ENCODE measurements at regions not wholly inside any gene's neighbourhood (a gene's known extent, or its start where the extent isn't known, plus 50 kb on each side); places are given as distances from the start of the nearest gene placed in this dataset.

DNA sequence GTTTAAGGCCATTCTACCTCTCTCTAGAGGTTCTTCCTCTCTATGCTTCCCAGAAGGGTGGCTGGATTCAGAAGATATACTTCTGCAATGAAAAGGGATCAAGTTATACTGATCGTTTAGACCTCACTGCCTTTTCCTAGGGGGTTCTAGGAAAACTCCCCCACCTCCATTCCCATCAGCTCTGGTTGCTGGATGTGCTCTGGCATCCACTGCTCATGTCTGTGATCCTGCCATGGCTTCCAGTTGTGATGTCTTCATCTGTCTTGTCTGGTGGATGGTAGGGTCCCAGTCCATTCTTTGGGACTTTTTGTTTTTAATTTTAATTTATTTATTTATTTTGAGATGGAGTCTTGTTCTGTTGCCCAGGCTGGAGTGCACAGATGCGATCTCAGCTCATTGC lies 118.4 kb downstream of the BTBD3 start:
- no peaks in the 10 kb centered on the region for H3K4me1 ChIP-seq (ENCODE audit: control insufficient read depth, extremely low read depth, insufficient read depth, low read length)
- no peaks in the 10 kb centered on the region for H3K79me2 ChIP-seq (ENCODE audit: control insufficient read depth, insufficient read depth, low read length)
- no peak for TF ChIP-seq EZH2 (IDR thresholded peaks at IDR 0.05; ENCODE audit: low read length, missing control alignments)
- TF ChIP-seq, protein P1, sequence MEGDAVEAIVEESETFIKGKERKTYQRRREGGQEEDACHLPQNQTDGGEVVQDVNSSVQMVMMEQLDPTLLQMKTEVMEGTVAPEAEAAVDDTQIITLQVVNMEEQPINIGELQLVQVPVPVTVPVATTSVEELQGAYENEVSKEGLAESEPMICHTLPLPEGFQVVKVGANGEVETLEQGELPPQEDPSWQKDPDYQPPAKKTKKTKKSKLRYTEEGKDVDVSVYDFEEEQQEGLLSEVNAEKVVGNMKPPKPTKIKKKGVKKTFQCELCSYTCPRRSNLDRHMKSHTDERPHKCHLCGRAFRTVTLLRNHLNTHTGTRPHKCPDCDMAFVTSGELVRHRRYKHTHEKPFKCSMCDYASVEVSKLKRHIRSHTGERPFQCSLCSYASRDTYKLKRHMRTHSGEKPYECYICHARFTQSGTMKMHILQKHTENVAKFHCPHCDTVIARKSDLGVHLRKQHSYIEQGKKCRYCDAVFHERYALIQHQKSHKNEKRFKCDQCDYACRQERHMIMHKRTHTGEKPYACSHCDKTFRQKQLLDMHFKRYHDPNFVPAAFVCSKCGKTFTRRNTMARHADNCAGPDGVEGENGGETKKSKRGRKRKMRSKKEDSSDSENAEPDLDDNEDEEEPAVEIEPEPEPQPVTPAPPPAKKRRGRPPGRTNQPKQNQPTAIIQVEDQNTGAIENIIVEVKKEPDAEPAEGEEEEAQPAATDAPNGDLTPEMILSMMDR (conservative IDR thresholded peaks at IDR 0.05 in 1 of 2, IDR thresholded peaks at IDR 0.05 in 1 of 2; ENCODE audit: low read depth in 1 of 2, low read length in 2 of 2): no peak
- DNase-seq (ENCODE audit: low read depth in 2 of 2): no peak
- H2AFZ ChIP-seq (ENCODE audit: low read length): no peak overlapping the region
- H3K27me3 ChIP-seq (ENCODE audit: control insufficient read depth, insufficient read depth, low read length): peaks cover 2% of the 10 kb centered on the region
- no peak overlapping the region for H3K27ac ChIP-seq (ENCODE audit: insufficient read depth, low read length)
- no peaks in the 10 kb centered on the region for H3K36me3 ChIP-seq (ENCODE audit: control insufficient read depth, insufficient read depth, low read length)
- H4K20me1 ChIP-seq (ENCODE audit: control insufficient read depth, extremely low read depth, insufficient read depth, low read length): no peaks in the 10 kb centered on the region
- no peaks in the 10 kb centered on the region for H3K9me3 ChIP-seq (ENCODE audit: control insufficient read depth, insufficient read depth, low read depth, low read length)
- no peak overlapping the region for H3K4me2 ChIP-seq (ENCODE audit: extremely low read depth, insufficient read depth, low read length)
- H3K4me3 ChIP-seq (replicated peaks in 1 of 4; ENCODE audit: control extremely low read depth in 1 of 4, insufficient read depth in 1 of 4, low read depth in 3 of 4, low read length in 4 of 4): no peak overlapping the region
- no peak overlapping the region for H3K9ac ChIP-seq (ENCODE audit: insufficient read depth, low read length)

DNA sequence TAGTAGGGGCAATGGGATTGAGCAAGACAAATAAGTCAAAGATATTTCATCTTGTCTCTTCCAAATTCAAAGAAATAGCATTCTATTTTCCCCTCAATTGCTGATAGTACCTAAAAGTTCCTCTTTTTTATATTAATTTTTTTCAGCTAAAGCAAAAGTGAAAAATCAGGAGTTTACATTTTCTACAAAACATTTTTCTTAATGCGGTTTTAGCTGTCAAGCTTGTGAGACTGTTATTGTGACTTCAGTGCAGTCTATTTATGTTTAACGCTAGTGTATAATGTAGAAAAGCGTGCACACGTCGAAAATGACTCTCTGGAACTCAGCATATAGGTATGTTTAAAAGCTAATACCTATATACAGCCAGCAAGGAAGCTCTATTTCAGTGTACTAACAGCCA lies 119.8 kb downstream of the BTBD3 start:
- TF ChIP-seq, protein P1 (conservative IDR thresholded peaks at IDR 0.05 in 1 of 2, IDR thresholded peaks at IDR 0.05 in 1 of 2; ENCODE audit: low read depth in 1 of 2, low read length in 2 of 2): no peak
- TF ChIP-seq EZH2 (IDR thresholded peaks at IDR 0.05; ENCODE audit: low read length, missing control alignments): no peak
- no peaks in the 10 kb centered on the region for H4K20me1 ChIP-seq (ENCODE audit: control insufficient read depth, extremely low read depth, insufficient read depth, low read length)
- H3K4me2 ChIP-seq (ENCODE audit: extremely low read depth, insufficient read depth, low read length): no peak overlapping the region
- H3K9ac ChIP-seq (ENCODE audit: insufficient read depth, low read length): no peak overlapping the region
- H3K4me3 ChIP-seq (replicated peaks in 1 of 4; ENCODE audit: control extremely low read depth in 1 of 4, insufficient read depth in 1 of 4, low read depth in 3 of 4, low read length in 4 of 4): no peak overlapping the region
- no peak overlapping the region for H3K27ac ChIP-seq (ENCODE audit: insufficient read depth, low read length)
- no peak for DNase-seq (ENCODE audit: low read depth in 2 of 2)
- no peaks in the 10 kb centered on the region for H3K79me2 ChIP-seq (ENCODE audit: control insufficient read depth, insufficient read depth, low read length)
- no peaks in the 10 kb centered on the region for H3K9me3 ChIP-seq (ENCODE audit: control insufficient read depth, insufficient read depth, low read depth, low read length)
- H3K36me3 ChIP-seq (ENCODE audit: control insufficient read depth, insufficient read depth, low read length): no peaks in the 10 kb centered on the region
- H2AFZ ChIP-seq (ENCODE audit: low read length): no peak overlapping the region
- no peaks in the 10 kb centered on the region for H3K4me1 ChIP-seq (ENCODE audit: control insufficient read depth, extremely low read depth, insufficient read depth, low read length)
- H3K27me3 ChIP-seq (ENCODE audit: control insufficient read depth, insufficient read depth, low read length): peaks cover 2% of the 10 kb centered on the region

DNA sequence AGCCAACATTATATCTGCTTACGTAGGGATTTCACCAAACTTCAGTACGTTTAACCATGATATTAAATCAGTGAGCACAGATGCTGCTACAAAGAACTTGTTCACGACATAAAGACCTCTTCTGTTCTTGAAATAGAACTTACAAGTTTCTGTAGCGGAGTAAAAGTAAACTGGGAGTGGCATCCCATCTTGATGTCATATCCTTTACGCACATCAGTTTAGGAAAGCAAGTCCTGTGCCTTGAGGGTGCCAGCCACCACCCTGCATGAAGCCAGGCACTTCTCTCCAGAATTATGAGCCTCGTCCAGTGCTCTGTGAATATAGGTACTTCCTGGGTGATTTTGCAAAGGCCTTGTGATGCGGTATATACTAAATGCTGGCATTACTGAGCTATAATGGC lies 122.6 kb downstream of the BTBD3 start:
- H3K9ac ChIP-seq (ENCODE audit: insufficient read depth, low read length): no peak overlapping the region
- no peak for TF ChIP-seq EZH2 (IDR thresholded peaks at IDR 0.05; ENCODE audit: low read length, missing control alignments)
- TF ChIP-seq, protein P1 (conservative IDR thresholded peaks at IDR 0.05 in 1 of 2, IDR thresholded peaks at IDR 0.05 in 1 of 2; ENCODE audit: low read depth in 1 of 2, low read length in 2 of 2): no peak
- H3K4me2 ChIP-seq (ENCODE audit: extremely low read depth, insufficient read depth, low read length): no peak overlapping the region
- no peak for DNase-seq (ENCODE audit: low read depth in 2 of 2)
- H3K27me3 ChIP-seq (ENCODE audit: control insufficient read depth, insufficient read depth, low read length): peaks cover 2% of the 10 kb centered on the region
- no peaks in the 10 kb centered on the region for H3K36me3 ChIP-seq (ENCODE audit: control insufficient read depth, insufficient read depth, low read length)
- H2AFZ ChIP-seq (ENCODE audit: low read length): no peak overlapping the region
- H3K9me3 ChIP-seq (ENCODE audit: control insufficient read depth, insufficient read depth, low read depth, low read length): no peaks in the 10 kb centered on the region
- H3K79me2 ChIP-seq (ENCODE audit: control insufficient read depth, insufficient read depth, low read length): no peaks in the 10 kb centered on the region
- H3K27ac ChIP-seq (ENCODE audit: insufficient read depth, low read length): no peak overlapping the region
- no peak overlapping the region for H3K4me3 ChIP-seq (replicated peaks in 1 of 4; ENCODE audit: control extremely low read depth in 1 of 4, insufficient read depth in 1 of 4, low read depth in 3 of 4, low read length in 4 of 4)
- no peaks in the 10 kb centered on the region for H3K4me1 ChIP-seq (ENCODE audit: control insufficient read depth, extremely low read depth, insufficient read depth, low read length)
- no peaks in the 10 kb centered on the region for H4K20me1 ChIP-seq (ENCODE audit: control insufficient read depth, extremely low read depth, insufficient read depth, low read length)
